C4-2B (cell line): ENCODE measurements at regions not wholly inside any gene's neighbourhood (a gene's known extent, or its start where the extent isn't known, plus 50 kb on each side); places are given as distances from the start of the nearest gene placed in this dataset.
"Not testable (repeated sequence)": the region's sequence is repeated elsewhere in the genome, so short reads cannot be mapped to it uniquely, and the experiment has no call there.

Experiments
- H3K27ac ChIP-seq: fragments of 450-650 bp; 2 replicates; pipeline ENCODE4 v1.5.1; 2017
- CTCF ChIP-seq: fragments of 450-650 bp; conservative IDR thresholded peaks from 2 replicates; pipeline ENCODE4 v1.5.1; 2017; ENCODE audit warnings: mild to moderate bottlenecking
- ZFX ChIP-seq: fragments of 450-650 bp; IDR thresholded peaks from 2 replicates; pipeline ENCODE4 v1.6.1; 2017

GRCh38 chr12:73665193-73665592, 872.4 kb upstream of the ATXN7L3B start:
- no peak for TF ChIP-seq CTCF
- TF ChIP-seq ZFX = no peak
- no peak overlapping the region for H3K27ac ChIP-seq

- not testable (repeated sequence) for H3K27ac ChIP-seq
Measured at GRCh38 chr12:73671550-73671949, 866.1 kb upstream of the ATXN7L3B start.

GRCh38 chr12:73677520-73678291, 859.9 kb upstream of the ATXN7L3B start:
- TF ChIP-seq ZFX (no peak), CTCF (no peak)

GRCh38 chr12:73678335-73678734, 859.3 kb upstream of the ATXN7L3B start:
- no peak for TF ChIP-seq CTCF
- no peak for TF ChIP-seq ZFX
- H3K27ac ChIP-seq = no peak overlapping the region

More at GRCh38 chr12:73677520-73678291, 859.9 kb upstream of the ATXN7L3B start:
- H3K27ac ChIP-seq = no peak overlapping the region

GRCh38 chr12:73699318-73699717, 838.3 kb upstream of the ATXN7L3B start:
- TF ChIP-seq ZFX (no peak), CTCF (no peak)
- H3K27ac ChIP-seq = no peak overlapping the region

GRCh38 chr12:73714655-73715054, 823.0 kb upstream of the ATXN7L3B start:
- TF ChIP-seq CTCF = no peak
- H3K27ac ChIP-seq = no peak overlapping the region

- not testable (repeated sequence) for H3K27ac ChIP-seq
Measured at GRCh38 chr12:73716143-73716542, 821.5 kb upstream of the ATXN7L3B start.

- no peak overlapping the region for H3K27ac ChIP-seq
- no peak for TF ChIP-seq CTCF
- TF ChIP-seq ZFX = no peak
Measured at GRCh38 chr12:73719223-73719622, 818.4 kb upstream of the ATXN7L3B start.
